Spleen (tissue), 7 donors: ENCODE measurements at regions not wholly inside any gene's neighbourhood (a gene's known extent, or its start where the extent isn't known, plus 50 kb on each side); places are given as distances from the start of the nearest gene placed in this dataset.

Experiments
- CTCF ChIP-seq, 11 experiments: fragments of 200-600 bp in 7 of 11; fragments of 450-650 bp in 4 of 11; sonication (generic) in 4 of 11; IDR thresholded peaks in 8 of 11; conservative IDR thresholded peaks in 3 of 11; 1 replicate in 7 of 11; 2 replicates in 4 of 11; pipeline versions ENCODE4 v1.4.0 to v1.8.0; 2016 to 2021; ENCODE audit warnings: antibody characterized with exemption in 11 of 11, inconsistent platforms in 4 of 11, mild to moderate bottlenecking in 1 of 11
- POLR2A ChIP-seq, 3 donors: fragments of 450-650 bp; IDR thresholded peaks; one replicate each; pipeline ENCODE4 v1.5.1; 2017; ENCODE audit warnings: antibody characterized with exemption in 3 of 3, mild to moderate bottlenecking in 1 of 3
- POLR2AphosphoS5 ChIP-seq, 3 donors: sonication (generic); formaldehyde crosslinking; IDR thresholded peaks; one replicate each; pipeline ENCODE4 v1.5.1; 2017; ENCODE audit warnings: antibody characterized with exemption in 3 of 3
- donor health status: DM: no; HTN: no; CAD: no; lungs with moderate emphysema.
- donor health status: DM: no; HTN: no; CAD: no.
- donor health status: DM: no; HTN: no; CAD: no.

- TF ChIP-seq CTCF (IDR thresholded peaks at IDR 0.05 in 8 of 11, conservative IDR thresholded peaks at IDR 0.05 in 3 of 11) (no peak), POLR2A (IDR thresholded peaks at IDR 0.05) (no peak), POLR2AphosphoS5 (IDR thresholded peaks at IDR 0.05) (no peak)
Measured at GRCh38 chr5:68110264-68110663, 105.3 kb upstream of the PIK3R1 start.
